ENCODE measurements at regions not wholly inside any gene's neighbourhood (a gene's known extent, or its start where the extent isn't known, plus 50 kb on each side); places are given as distances from the start of the nearest gene placed in this dataset.
"Not testable (repeated sequence)": the region's sequence is repeated elsewhere in the genome, so short reads cannot be mapped to it uniquely, and the experiment has no call there.

DNA sequence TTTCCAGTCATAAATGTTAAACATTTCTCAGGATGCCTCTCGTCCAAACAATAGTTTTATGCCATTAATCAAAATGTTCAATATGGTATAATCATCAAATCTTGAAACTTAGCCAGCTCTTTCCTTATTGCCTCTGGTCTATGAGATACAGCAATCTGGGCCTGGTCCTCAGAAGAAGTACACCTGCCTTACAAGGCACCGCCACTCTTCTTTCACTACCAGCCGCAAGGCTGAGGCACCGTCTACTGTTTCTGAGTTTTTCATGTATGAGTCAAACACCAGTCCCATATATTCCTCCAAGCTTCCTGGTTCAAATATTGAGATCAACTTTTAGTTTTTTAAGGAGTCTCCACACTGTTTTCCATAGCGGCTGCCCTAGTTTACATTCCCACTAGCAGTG is 600.6 kb upstream of the FAT3 start:
- no peak for DNase-seq

DNA sequence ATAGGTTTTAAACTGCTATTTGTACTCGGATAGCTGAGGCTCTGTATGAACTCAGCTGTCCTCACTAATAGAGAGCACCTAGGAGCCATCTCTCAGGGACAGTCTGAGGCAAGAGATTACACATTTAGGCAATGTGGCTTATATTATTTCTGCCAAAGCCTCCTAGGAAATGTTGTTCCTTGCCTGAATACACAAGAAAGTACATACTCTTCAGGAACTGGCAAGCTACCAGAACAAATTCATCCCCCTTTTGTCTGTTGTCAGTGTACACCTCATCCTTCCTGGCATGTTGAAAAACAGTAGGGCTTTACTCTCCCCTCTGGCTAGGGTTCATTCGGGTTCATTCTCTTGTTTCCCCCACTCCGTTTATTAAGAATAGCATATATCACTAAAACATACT is 615.9 kb upstream of the FAT3 start:
- peak; percentile 32 for DNase-seq

DNA sequence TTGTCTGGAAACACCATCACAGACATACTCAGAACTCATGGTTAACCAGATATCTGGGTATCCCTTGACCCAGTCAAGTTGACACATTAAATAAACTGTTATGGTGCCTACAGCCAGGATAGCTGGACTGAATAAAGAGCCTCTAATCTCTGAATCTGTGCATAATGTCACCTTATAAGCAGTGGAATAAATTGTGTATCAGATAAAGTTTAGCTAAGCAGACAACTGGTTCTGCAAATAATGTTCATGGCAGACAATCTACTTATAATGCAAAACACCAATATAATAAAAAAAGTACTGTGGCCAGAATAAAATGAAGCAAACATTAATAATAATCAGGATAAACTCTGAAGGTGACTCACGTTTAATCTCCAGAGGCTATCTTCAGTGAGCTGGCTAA is 628.5 kb upstream of the FAT3 start:
- DNase-seq: no peak

GRCh38 chr11:91591021-91591420 is 633.6 kb upstream of the FAT3 start:
- no peak for DNase-seq

DNA sequence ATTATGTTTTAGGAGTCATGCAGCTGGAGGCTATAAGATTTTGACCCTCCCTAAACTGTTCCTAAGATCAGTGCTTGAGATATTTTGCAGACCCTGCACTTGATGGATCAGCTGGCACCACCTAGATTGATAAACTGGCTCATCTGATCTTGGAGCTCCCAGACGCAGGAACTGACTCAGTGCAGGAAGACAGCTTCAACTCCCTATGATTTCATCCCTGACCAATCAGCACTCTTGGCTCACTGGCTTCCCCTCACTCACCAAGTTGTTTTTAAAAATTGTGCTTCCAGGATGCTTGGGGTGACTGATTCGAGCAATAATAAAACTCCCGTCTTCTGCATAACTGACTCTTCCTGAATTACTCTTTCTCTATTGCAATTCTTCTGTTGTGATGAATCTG is 637.5 kb upstream of the FAT3 start:
- no peak for DNase-seq

DNA sequence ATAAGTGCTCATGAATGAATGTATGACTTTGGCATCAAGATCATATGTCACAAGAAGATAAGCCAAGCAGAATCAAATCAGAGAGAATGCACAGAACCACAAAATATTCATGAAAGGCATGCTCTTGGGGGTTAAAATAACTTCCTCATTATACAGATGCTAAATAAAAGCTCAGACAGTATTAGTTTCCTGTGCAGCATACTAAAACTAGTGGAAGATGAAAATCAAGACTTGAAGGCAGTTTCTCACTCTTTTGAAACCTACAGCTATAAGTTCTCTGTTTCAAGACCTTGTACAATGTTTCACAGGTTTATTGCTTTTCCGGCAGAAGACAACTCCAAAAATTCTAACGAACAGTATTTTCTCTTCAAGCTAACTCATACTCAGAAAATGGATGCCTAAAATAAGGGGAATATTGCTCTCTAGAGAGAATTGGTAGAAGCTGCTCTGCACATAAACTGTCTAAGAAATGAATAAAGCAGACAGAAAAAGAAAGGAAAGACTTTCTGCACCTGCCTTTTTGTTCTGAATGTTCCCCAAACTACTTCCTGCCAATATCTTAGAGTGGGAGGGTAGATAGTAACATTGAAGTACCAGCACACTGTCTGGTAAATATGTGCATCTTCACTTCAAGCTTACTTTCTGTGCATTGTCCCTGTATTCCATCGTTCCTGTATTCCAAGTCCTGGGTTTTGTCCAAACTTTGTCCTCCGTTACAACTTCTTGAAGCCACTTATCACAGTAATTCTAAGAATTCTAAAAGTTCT is 639.4 kb upstream of the FAT3 start:
- DNase-seq: no peak

DNA sequence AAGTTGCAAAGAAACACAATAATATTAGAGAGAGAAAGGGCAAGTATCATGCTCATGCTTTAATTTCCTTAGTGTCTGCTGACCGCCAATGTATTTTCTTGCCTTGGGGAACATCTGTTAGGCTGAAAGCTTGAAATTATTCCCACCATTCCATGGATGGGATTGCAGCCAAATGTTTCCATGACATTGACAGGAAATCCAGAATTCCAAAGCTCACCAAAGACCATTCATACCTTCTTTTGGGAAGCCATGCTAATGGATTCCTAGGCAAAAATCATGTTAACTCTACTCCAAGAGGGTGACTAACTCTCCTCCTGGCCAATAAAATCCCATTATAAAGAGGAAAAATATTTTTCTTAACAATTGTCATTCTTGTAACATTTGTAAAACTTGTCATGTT is 661.4 kb upstream of the FAT3 start:
- DNase-seq: peak; percentile 65

DNA sequence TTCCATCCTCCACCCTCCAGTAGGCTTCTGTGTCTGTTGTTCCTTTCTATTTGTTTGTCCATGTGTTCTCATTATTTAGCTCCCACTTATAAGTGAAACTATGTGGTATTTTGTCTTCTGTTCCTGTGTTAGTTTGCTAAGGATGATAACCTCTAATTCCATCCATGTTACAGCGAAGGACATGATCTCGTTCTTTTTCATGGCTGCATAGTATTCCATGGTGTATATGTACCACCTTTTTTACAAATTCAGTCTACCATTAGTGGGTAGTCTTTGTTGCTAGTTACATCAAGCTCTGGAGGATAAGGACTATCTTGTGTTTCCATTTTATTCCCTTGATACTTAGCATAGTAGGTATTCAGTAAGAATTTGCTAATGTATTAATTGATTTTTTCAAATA is 664.2 kb upstream of the FAT3 start:
- DNase-seq: no peak

DNA sequence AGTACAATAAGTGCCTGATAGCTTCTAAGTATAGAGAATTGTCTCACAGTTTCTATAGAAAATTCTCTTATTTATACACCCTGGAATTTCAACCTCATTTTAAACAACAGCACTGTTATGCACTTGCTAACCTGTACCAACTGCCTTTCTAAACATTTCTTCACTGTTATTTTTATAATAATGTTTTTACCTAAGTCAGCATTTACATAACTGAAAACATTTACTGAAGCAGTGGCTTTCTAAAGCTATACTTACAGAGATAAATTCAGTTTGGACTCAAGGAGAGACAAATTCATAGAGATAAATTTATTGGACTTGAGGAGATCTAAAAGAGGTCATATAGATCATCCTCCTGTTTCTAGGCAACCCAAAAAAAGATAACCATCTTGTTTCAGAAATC is 686.6 kb upstream of the FAT3 start:
- DNase-seq: no peak

DNA sequence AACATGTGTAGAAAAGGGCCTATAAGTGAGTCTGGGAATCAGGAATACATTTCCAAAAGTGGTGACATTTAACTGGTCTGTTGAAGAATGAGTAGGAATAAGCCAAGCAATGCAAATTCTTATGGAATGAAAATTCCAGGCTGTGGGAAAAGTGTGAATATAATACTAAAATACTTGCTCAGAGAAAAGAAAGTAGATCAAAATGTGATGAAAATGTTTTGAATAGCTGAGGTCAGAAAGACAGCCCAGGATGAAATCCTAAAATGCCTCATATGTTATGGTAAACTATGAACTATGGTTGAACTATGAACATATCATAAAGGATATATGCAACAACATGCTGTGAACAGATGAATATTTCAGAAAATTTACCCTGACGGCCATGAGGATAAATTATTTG is 688.3 kb upstream of the FAT3 start:
- peak; percentile 68 for DNase-seq

GRCh38 chr11:91528965-91529364 is 695.7 kb upstream of the FAT3 start:
- no peak for DNase-seq

DNA sequence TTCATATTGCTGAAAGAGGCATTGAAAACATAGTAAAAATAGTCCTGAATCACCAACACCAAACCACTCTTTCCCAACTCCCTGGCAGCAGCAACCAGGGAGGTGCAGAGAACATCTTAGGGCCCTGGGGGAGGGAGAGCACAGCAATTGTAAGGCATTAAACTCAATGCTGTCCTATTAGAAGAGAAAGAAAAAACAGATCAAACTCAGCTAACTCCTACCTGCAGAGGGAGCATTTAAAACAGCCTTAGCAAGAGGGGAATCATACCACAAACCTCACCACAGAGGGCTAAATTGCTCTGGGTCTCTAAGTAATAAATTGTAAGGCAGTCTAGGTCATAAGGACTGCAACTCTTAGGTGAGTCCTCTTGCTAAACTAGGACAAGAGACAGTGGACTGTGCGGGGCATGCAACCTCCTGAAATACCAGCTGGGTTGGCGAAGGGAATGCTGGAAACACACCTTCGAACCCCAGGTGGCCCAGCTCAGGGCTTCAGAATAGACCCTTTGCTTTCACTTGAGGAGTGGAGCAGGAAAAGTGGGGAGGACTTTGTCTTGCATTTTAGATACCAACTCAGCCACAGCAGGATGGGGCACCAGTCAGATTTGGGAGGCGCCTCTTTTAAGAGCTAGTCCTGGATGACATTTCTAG is 697.1 kb upstream of the FAT3 start:
- no peak for DNase-seq

GRCh38 chr11:91513734-91514133 is 710.9 kb upstream of the FAT3 start:
- peak; percentile 16 for DNase-seq

DNA sequence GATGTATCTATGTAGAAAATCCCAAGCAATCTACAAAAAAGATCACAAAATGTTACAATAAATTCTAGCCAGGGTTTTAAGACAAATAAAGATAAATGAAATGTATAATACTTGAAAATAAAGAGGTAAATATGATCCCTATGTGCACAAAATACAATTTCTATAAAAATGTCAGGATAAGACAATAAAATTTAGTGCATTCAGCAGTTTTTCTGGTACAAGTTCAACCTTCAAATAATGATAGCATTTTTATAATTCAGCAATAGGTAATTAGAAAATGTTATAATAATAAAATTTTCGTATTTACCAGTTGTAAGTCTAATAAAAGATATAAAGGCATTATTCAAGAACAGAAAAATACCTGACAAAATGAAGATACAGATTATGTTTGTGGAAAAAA is 726.8 kb upstream of the FAT3 start:
- DNase-seq: no peak

GRCh38 chr11:91495837-91496236 is 728.8 kb upstream of the FAT3 start:
- DNase-seq: no peak

- no peak for DNase-seq
Measured at GRCh38 chr11:91489989-91490388, 734.6 kb upstream of the FAT3 start.

DNA sequence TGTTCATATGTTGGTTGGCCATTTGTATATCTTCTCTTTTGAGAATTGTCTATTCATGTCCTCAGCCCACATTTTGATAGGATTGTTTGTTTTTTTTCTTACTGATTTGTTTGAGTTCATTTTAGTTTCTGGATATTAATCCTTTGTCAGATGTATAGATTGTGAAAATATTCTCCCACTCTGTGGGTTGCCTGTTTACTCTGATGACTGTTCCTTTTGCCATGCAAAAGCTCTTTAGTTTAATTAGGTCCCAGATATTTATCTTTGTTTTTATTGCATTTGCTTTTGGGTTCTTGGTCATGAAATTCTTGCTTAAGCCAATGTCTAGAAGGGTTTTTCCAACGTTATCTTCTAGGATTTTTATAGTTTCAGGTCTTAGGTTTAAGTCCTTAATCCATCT is 740.7 kb upstream of the FAT3 start:
- DNase-seq: not testable (repeated sequence)

DNA sequence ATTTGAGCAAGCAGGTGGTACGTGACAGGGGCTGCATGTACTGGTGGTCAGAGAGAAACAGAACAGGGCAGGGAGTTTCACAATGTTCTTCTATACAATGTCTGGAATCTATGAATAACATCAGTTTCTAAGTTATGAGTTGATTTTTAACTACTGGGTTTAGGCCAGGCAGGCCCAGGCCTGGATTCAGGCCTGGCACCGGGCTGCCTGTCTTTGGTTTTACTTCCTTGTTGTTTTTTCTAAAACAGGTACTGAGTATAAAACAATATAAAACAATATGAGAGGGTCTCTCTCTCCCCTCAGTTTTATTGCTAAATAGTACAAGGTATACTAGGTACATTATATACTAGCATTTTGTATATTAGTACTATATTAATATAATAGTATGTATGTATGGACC is 742.7 kb upstream of the FAT3 start:
- not testable (repeated sequence) for DNase-seq

- peak; percentile 18 for DNase-seq
Measured at GRCh38 chr11:91470656-91471055, 754.0 kb upstream of the FAT3 start.

- DNase-seq: no peak
Measured at GRCh38 chr11:91459840-91460239, 764.8 kb upstream of the FAT3 start.

GRCh38 chr11:91446267-91446666 is 778.4 kb upstream of the FAT3 start:
- no peak for DNase-seq

- DNase-seq: no peak
Measured at GRCh38 chr11:91435694-91436395, 788.8 kb upstream of the FAT3 start.

GRCh38 chr11:91433284-91434010 is 791.2 kb upstream of the FAT3 start:
- DNase-seq: peak; percentile 11

DNA sequence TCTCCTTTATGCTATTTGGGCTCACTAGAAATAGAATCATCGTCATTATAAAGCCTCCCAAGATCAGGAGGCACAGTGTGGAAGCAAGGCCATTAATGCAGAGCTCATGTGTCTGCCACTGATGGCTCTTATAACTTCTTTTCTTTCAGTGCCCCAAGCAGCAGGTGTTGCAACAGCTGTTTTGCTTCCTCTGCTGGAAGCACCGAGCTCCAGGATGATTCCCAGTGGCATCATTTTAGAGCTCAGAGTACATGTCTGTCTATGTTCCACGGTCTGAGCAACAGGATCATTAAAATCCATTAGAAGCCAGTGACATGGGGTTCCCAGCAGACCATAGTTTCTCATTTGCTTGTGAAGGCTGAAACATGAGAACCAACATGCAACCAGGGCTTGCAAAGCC is 803.0 kb upstream of the FAT3 start:
- DNase-seq: no peak
